ENCODE measurements at regions not wholly inside any gene's neighbourhood (a gene's known extent, or its start where the extent isn't known, plus 50 kb on each side); places are given as distances from the start of the nearest gene placed in this dataset.

DNA sequence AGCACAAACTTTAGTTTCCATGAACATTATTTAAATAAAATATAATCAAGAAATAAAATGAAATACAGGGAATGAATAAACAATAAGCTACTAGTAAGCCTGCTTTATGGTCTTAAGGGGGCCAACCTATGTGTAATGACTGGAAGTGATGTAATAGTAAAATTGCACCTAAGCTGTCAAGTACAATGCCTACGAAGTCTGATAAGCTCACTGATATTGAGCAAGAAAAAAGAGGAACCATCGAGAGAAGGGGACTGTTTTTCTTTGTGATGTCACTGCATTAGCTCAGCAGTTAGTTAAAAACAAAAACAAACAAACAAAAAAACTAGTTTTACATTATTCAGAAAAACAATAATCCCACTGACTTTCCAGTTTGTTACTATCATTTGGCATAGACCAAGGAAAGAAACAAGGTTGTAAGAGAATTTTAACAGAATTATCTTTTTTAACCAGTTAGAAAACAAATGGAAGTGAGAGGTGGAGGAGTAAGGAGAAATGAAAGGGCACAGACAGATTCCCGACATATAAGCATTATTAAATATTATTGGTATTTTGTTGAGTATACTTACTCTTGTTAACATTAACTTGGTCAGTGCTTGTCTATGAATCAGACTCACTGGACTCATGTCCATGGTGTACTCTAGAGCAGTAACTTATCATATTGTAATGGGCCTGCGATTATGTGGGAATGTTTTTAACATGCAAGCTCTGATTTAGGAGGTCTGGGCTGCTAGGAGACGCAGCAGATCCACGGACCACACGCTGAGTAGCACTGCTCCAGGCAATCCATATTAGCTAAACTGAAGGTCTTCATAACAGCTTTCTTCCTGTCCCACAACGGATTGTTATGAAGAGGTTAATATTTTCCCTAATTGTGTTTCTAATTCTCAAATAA lies 99.6 kb upstream of the HMGCLL1 start:
- Histone ChIP-seq H3K4me3 (no peak overlapping the region), H3K27me3 (no peaks in the 10 kb centered on the region), H3K9me3 (no peaks in the 10 kb centered on the region), H3K27ac (no peak overlapping the region), H3K4me1 (no peaks in the 10 kb centered on the region), H3K36me3 (no peaks in the 10 kb centered on the region)
- TF ChIP-seq POLR2AphosphoS5 (IDR thresholded peaks at IDR 0.05) (no peak), EP300 (IDR thresholded peaks at IDR 0.05) (no peak), POLR2A (IDR thresholded peaks at IDR 0.05) (no peak)
- TF ChIP-seq, protein P1, sequence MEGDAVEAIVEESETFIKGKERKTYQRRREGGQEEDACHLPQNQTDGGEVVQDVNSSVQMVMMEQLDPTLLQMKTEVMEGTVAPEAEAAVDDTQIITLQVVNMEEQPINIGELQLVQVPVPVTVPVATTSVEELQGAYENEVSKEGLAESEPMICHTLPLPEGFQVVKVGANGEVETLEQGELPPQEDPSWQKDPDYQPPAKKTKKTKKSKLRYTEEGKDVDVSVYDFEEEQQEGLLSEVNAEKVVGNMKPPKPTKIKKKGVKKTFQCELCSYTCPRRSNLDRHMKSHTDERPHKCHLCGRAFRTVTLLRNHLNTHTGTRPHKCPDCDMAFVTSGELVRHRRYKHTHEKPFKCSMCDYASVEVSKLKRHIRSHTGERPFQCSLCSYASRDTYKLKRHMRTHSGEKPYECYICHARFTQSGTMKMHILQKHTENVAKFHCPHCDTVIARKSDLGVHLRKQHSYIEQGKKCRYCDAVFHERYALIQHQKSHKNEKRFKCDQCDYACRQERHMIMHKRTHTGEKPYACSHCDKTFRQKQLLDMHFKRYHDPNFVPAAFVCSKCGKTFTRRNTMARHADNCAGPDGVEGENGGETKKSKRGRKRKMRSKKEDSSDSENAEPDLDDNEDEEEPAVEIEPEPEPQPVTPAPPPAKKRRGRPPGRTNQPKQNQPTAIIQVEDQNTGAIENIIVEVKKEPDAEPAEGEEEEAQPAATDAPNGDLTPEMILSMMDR (IDR thresholded peaks at IDR 0.05), result no peak
- no peak for DNase-seq (ENCODE audit: low spot score in 2 of 2)
- 57% methylated on average over 8 of the region's 8 CpGs for WGBS

DNA sequence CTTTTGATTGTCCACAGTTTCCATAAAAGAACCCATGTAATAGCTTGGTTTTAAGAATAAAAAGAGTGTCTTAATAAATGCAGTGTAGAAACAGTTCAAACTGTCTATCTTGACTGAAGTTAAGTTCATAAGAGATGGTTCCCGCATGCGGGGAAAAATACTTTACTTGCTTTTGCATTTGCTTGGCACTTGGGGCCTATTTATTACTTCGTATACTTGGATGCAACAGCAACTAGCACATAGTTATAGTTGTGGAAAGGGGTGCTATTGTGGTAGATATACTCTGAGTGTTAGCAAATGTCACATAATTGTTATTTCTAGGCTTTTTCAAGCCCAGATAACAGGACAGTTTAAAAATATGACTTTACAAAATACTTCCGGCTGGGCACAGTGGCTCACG lies 97.7 kb upstream of the HMGCLL1 start:
- no peaks in the 10 kb centered on the region for H3K27me3 ChIP-seq
- no peaks in the 10 kb centered on the region for H3K36me3 ChIP-seq
- TF ChIP-seq, protein P1 (IDR thresholded peaks at IDR 0.05), result no peak
- TF ChIP-seq EP300 (IDR thresholded peaks at IDR 0.05), result no peak
- no peak for TF ChIP-seq POLR2A (IDR thresholded peaks at IDR 0.05)
- no peak for TF ChIP-seq POLR2AphosphoS5 (IDR thresholded peaks at IDR 0.05)
- no peak for DNase-seq (ENCODE audit: low spot score in 2 of 2)
- no peaks in the 10 kb centered on the region for H3K9me3 ChIP-seq
- H3K27ac ChIP-seq, result no peak overlapping the region
- no peak overlapping the region for H3K4me3 ChIP-seq
- WGBS, result 92% methylated on average over 5 of the region's 5 CpGs
- no peaks in the 10 kb centered on the region for H3K4me1 ChIP-seq

DNA sequence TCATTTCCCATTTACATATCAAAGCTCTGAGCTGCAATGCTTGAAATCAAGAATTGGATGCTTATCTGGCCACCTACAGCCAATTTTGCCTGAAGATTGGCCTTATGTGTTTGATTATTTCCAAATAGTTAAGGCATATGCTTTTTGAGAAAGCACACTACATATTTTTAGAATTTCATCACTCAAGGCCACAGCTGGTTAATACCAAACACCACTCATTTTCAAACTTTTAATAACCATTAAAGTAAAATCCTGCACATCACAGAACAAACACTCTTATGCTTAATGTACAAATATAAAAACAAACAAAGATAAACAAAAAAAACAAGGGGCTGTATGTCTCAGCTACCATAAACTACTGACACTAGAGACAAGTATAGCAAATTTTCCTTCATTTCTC lies 96.9 kb upstream of the HMGCLL1 start:
- H3K4me1 ChIP-seq, result no peaks in the 10 kb centered on the region
- DNase-seq (ENCODE audit: low spot score in 2 of 2), result no peak
- TF ChIP-seq EP300 (IDR thresholded peaks at IDR 0.05) (no peak), POLR2A (IDR thresholded peaks at IDR 0.05) (no peak), POLR2AphosphoS5 (IDR thresholded peaks at IDR 0.05) (no peak)
- TF ChIP-seq, protein P1 (IDR thresholded peaks at IDR 0.05), result no peak
- H3K4me3 ChIP-seq, result no peak overlapping the region
- H3K36me3 ChIP-seq, result no peaks in the 10 kb centered on the region
- H3K27ac ChIP-seq, result no peak overlapping the region
- no peaks in the 10 kb centered on the region for H3K9me3 ChIP-seq
- H3K27me3 ChIP-seq, result no peaks in the 10 kb centered on the region

DNA sequence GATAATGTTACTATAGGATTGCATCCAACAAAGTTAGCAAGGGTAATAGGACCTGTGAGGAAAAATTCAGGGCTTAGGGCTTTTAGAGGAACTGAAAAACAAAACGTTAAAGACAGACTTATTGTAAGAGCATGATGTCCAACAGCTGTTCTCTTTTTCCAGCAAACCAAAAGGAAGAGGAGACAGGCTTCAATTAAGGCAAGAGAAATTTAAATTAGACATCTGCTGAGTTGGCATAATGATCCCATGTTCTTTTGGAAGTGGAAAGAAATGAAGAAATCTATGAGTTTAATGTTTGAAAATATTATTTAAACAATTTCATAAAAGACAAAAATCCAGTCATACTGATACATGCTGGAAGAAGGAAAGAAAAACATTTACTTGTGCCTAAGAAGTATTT lies 95.7 kb upstream of the HMGCLL1 start:
- DNase-seq (ENCODE audit: low spot score in 2 of 2), result no peak
- no peak overlapping the region for H3K4me3 ChIP-seq
- no peaks in the 10 kb centered on the region for H3K36me3 ChIP-seq
- H3K27me3 ChIP-seq, result no peaks in the 10 kb centered on the region
- no peak overlapping the region for H3K27ac ChIP-seq
- no peaks in the 10 kb centered on the region for H3K9me3 ChIP-seq
- no peak for TF ChIP-seq POLR2AphosphoS5 (IDR thresholded peaks at IDR 0.05)
- TF ChIP-seq POLR2A (IDR thresholded peaks at IDR 0.05), result no peak
- TF ChIP-seq EP300 (IDR thresholded peaks at IDR 0.05), result no peak
- TF ChIP-seq, protein P1 (IDR thresholded peaks at IDR 0.05), result no peak
- 27% methylated on average over 1 of the region's 1 CpG for WGBS
- no peaks in the 10 kb centered on the region for H3K4me1 ChIP-seq

DNA sequence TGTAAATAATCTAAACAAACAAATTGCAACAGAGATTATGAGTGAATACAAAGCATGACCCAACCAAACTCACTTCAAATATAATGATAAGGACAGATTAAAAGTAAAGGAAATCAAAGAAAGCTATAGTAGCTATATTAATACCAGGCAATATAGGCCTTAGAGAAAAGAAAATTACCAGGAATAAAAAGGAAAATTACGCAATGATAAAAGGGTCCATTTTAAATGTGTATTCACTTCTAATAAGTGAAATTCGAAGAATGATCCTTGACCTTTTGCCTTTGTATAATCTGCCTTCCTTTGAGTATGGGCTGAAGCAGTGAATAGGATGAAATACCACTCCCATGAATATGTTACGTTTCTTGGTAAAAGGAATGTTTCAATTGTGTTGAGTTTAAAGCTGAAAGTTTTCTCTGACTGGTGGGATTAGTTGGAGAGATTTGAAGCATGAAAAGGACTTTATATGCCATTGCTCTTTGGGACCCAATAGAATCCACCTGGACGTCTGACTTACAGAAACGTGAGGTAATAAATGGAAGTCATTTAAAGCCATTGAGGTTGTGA lies 91.9 kb upstream of the HMGCLL1 start:
- H3K4me3 ChIP-seq, result no peak overlapping the region
- DNase-seq (ENCODE audit: low spot score in 2 of 2), result no peak
- no peaks in the 10 kb centered on the region for H3K27me3 ChIP-seq
- H3K27ac ChIP-seq, result no peak overlapping the region
- no peaks in the 10 kb centered on the region for H3K36me3 ChIP-seq
- WGBS, result 85% methylated on average over 5 of the region's 5 CpGs
- H3K4me1 ChIP-seq, result peaks cover 3% of the 10 kb centered on the region
- no peaks in the 10 kb centered on the region for H3K9me3 ChIP-seq
- no peak for TF ChIP-seq EP300 (IDR thresholded peaks at IDR 0.05)
- no peak for TF ChIP-seq POLR2AphosphoS5 (IDR thresholded peaks at IDR 0.05)
- TF ChIP-seq, protein P1 (IDR thresholded peaks at IDR 0.05), result no peak
- TF ChIP-seq POLR2A (IDR thresholded peaks at IDR 0.05), result no peak

All from suprapubic skin (tissue), 4 donors.